Nephron progenitor cell (in vitro differentiated cells): ENCODE measurements at regions not wholly inside any gene's neighbourhood (a gene's known extent, or its start where the extent isn't known, plus 50 kb on each side); places are given as distances from the start of the nearest gene placed in this dataset.
"Not testable (repeated sequence)": the region's sequence is repeated elsewhere in the genome, so short reads cannot be mapped to it uniquely, and the experiment has no call there.

Experiments
- DNase-seq: peaks from one replicate; pipeline ENCODE4 v3.0.0; 2021
- H3K27ac Mint-ChIP-seq: 2 replicates; pipeline ENCODE4 v1.8.0; 2021; ENCODE audit warnings: mild to moderate bottlenecking, moderate library complexity, mixed read lengths
- H3K27me3 Mint-ChIP-seq: 2 replicates; pipeline ENCODE4 v1.8.0; 2021; ENCODE audit warnings: mild to moderate bottlenecking, low read depth, mixed read lengths; ENCODE audit not compliant: poor library complexity
- H3K36me3 Mint-ChIP-seq: 2 replicates; pipeline ENCODE4 v1.8.0; 2021; ENCODE audit warnings: low read depth, mixed read lengths
- H3K4me1 Mint-ChIP-seq: 2 replicates; pipeline ENCODE4 v1.8.0; 2021; ENCODE audit warnings: mixed read lengths
- H3K4me3 Mint-ChIP-seq: 2 replicates; pipeline ENCODE4 v1.8.0; 2021; ENCODE audit warnings: mild to moderate bottlenecking, moderate library complexity, mixed read lengths
- H3K9me3 Mint-ChIP-seq: 2 replicates; pipeline ENCODE4 v1.8.0; 2021; ENCODE audit warnings: mild to moderate bottlenecking, moderate library complexity, mixed read lengths
- TF ChIP-seq, protein P1 (sequence below): fragments of 200-600 bp; sonication (generic); IDR thresholded peaks from 2 replicates; pipeline ENCODE4 v1.5.0; 2021; ENCODE audit warnings: antibody characterized with exemption

DNA sequence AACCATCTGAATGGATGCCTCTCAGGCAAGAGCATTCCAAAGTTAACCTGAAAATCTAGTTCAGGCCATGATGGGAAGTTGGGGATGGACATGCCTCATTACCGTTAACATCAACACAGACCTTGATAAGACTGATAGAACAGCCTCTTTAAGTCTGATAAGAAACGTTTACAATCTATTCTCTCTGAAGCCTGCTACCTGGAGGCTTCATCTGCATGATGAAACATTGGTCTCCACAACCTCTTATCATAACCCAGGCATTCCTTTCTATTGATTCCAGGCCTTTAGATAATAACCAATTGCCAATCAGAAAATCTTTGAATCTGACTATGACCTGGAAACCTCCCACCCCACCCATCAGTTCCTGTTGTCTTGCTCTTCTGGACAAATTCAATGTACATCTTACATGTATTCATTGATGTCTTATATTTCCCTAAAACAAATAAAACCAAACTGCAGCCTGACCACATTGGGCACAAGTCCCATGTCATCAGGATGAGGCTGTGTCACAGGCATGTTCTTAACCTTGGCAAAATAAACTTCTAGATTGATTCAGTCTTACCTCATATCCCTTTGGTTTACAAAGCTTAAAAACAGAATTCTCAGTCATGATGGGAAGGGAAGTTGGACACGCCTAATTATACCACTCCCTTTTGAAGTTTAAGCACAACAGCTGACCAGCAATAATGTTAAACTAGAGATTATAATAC lies 843.8 kb upstream of the SPRY2 start:
- Mint-ChIP-seq H3K27me3 (no peaks in the 10 kb centered on the region), H3K4me3 (no peak overlapping the region), H3K9me3 (no peaks in the 10 kb centered on the region), H3K27ac (no peak overlapping the region), H3K4me1 (no peaks in the 10 kb centered on the region), H3K36me3 (no peaks in the 10 kb centered on the region)
- TF ChIP-seq, protein P1, sequence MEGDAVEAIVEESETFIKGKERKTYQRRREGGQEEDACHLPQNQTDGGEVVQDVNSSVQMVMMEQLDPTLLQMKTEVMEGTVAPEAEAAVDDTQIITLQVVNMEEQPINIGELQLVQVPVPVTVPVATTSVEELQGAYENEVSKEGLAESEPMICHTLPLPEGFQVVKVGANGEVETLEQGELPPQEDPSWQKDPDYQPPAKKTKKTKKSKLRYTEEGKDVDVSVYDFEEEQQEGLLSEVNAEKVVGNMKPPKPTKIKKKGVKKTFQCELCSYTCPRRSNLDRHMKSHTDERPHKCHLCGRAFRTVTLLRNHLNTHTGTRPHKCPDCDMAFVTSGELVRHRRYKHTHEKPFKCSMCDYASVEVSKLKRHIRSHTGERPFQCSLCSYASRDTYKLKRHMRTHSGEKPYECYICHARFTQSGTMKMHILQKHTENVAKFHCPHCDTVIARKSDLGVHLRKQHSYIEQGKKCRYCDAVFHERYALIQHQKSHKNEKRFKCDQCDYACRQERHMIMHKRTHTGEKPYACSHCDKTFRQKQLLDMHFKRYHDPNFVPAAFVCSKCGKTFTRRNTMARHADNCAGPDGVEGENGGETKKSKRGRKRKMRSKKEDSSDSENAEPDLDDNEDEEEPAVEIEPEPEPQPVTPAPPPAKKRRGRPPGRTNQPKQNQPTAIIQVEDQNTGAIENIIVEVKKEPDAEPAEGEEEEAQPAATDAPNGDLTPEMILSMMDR: no peak
- no peak for DNase-seq

DNA sequence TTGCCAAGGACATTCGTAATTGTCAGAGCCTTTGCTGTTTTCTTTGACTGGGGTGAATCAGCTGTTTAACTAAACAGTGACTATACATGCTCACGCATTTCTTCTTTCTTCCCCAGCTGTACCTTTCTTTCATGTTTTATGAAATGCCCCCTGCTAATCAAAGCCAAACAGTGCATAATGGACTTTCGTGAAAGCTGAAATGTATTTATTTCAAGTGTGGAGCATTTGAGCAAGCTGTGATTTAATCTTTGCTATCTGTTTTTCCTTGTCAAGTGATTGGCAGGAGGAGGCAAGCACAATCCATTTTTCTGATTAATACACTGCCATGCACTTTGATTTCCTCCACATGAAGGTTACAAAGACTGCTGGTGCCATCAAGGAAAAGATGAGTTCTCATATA lies 831.7 kb upstream of the SPRY2 start:
- H3K27me3 Mint-ChIP-seq: no peaks in the 10 kb centered on the region
- H3K4me1 Mint-ChIP-seq: no peaks in the 10 kb centered on the region
- DNase-seq: no peak
- no peaks in the 10 kb centered on the region for H3K36me3 Mint-ChIP-seq
- no peaks in the 10 kb centered on the region for H3K9me3 Mint-ChIP-seq
- TF ChIP-seq, protein P1: no peak
- no peak overlapping the region for H3K4me3 Mint-ChIP-seq
- no peak overlapping the region for H3K27ac Mint-ChIP-seq

GRCh38 chr13:81171065-81171647 lies 830.2 kb upstream of the SPRY2 start:
- TF ChIP-seq, protein P1: peak; percentile 69
- DNase-seq: no peak
- Mint-ChIP-seq H3K4me1 (no peaks in the 10 kb centered on the region), H3K27ac (no peak overlapping the region), H3K4me3 (no peak overlapping the region), H3K9me3 (peaks cover 4% of the 10 kb centered on the region), H3K36me3 (peaks cover 3% of the 10 kb centered on the region), H3K27me3 (no peaks in the 10 kb centered on the region)

DNA sequence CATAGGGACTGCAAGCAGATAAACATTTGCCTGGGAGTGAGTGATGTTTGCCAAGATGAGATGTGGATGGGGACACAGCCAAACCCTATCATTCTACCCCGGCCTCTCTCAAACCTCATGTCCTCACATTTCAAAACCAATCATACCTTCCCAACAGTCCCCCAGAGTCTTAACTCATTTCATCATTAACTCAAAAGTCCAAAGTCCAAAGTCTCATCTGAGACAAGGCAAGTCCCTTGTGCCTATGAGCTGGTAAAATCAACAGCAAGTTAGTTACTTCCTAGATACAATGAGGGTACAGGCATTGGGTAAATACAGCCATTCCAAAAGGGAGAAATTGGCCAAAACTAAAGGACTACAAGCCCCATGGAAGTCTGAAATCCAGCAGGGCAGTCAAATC lies 822.9 kb upstream of the SPRY2 start:
- H3K9me3 Mint-ChIP-seq: peaks cover 11% of the 10 kb centered on the region
- H3K4me1 Mint-ChIP-seq, H3K36me3 Mint-ChIP-seq, H3K27ac Mint-ChIP-seq, H3K4me3 Mint-ChIP-seq, DNase-seq, H3K27me3 Mint-ChIP-seq: not testable (repeated sequence)

GRCh38 chr13:81153478-81153877 lies 812.6 kb upstream of the SPRY2 start:
- no peak for DNase-seq
- Mint-ChIP-seq H3K4me1 (no peaks in the 10 kb centered on the region), H3K36me3 (no peaks in the 10 kb centered on the region), H3K27ac (no peak overlapping the region), H3K9me3 (no peaks in the 10 kb centered on the region), H3K4me3 (no peak overlapping the region), H3K27me3 (no peaks in the 10 kb centered on the region)
- TF ChIP-seq, protein P1: no peak

DNA sequence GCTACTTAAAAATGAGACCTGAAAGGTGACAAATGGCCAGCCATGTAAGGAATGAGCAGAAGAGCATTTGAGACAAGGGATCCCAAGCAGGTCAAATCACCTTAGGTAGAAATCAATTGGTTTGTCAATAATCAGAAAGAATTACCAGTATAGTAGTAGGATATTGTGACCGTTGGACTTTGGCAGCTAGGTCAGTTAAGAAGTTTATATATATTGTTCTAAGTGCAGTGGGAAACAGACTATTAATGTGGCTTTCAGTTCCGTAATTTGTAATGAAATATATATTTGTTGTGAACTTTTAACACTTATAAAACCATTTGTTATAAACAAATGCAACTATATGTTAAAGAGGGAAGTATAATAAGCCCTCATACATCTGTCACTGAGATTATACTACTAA lies 807.9 kb upstream of the SPRY2 start:
- TF ChIP-seq, protein P1: no peak

DNA sequence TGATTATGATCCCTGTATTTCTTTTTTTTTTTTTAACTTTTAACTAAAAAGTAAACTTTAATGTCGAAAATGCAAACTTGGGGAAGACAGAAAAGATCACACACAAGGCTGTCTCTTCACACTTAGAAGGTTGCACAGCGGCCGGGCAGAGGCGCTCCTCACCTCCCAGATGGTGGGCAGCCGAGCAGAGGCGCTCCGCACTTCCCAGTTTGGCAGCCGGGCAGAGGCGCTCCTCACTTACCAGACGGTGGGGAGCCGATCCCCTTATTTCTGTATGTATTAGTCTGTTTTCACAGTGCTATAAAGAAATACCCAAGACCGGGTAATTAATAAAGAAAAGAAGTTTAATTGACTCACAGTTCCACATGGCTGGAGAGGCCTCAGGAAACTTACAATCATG lies 805.6 kb upstream of the SPRY2 start:
- not testable (repeated sequence) for H3K27ac Mint-ChIP-seq, H3K27me3 Mint-ChIP-seq, H3K4me3 Mint-ChIP-seq, DNase-seq, H3K36me3 Mint-ChIP-seq
- Mint-ChIP-seq H3K9me3 (peaks cover 13% of the 10 kb centered on the region), H3K4me1 (peaks cover 19% of the 10 kb centered on the region)

More for the DNA sequence above, 807.9 kb upstream of the SPRY2 start:
- H3K36me3 Mint-ChIP-seq: no peaks in the 10 kb centered on the region
- no peak for DNase-seq
- H3K4me1 Mint-ChIP-seq: no peaks in the 10 kb centered on the region
- no peak overlapping the region for H3K27ac Mint-ChIP-seq
- no peak overlapping the region for H3K4me3 Mint-ChIP-seq
- peaks cover 13% of the 10 kb centered on the region for H3K9me3 Mint-ChIP-seq
- no peaks in the 10 kb centered on the region for H3K27me3 Mint-ChIP-seq
